Right atrium auricular region (tissue), 2 donors: ENCODE measurements at regions not wholly inside any gene's neighbourhood (a gene's known extent, or its start where the extent isn't known, plus 50 kb on each side); places are given as distances from the start of the nearest gene placed in this dataset.
"Not testable (repeated sequence)": the region's sequence is repeated elsewhere in the genome, so short reads cannot be mapped to it uniquely, and the experiment has no call there.

Experiments used
- DNase-seq: peaks from one replicate; pipeline ENCODE4 v3.0.0-alpha.2; 2019; ENCODE audit warnings: low spot score
- H3K27ac ChIP-seq, 2 donors: fragments of 200-600 bp; sonication (generic); 1 replicate in 1 of 2; 2 replicates in 1 of 2; pipeline ENCODE4 v1.5.1; 2016 to 2019
- H3K27me3 ChIP-seq, 2 donors: fragments of 200-600 bp; sonication (generic); one replicate each; pipeline versions ENCODE4 v1.5.1 to v1.6.0; 2017 to 2019
- H3K36me3 ChIP-seq: fragments of 200-600 bp; sonication (generic); one replicate; pipeline ENCODE4 v1.5.1; 2016
- H3K4me1 ChIP-seq, 2 donors: fragments of 200-600 bp; sonication (generic); one replicate each; pipeline versions ENCODE4 v1.5.1 to v1.6.0; 2017 to 2019
- H3K4me3 ChIP-seq, 2 donors: fragments of 200-600 bp; sonication (generic); 1 replicate in 1 of 2; 2 replicates in 1 of 2; pipeline ENCODE4 v1.5.1; 2017 to 2019; ENCODE audit warnings: mild to moderate bottlenecking in 1 of 2, moderate library complexity in 1 of 2
- H3K9me3 ChIP-seq, 2 donors: fragments of 200-600 bp; sonication (generic); one replicate each; pipeline ENCODE4 v1.5.1; 2019
- TF ChIP-seq, protein P1 (sequence below), 2 donors: fragments of 200-600 bp; sonication (generic); IDR thresholded peaks; one replicate each; pipeline ENCODE4 v1.5.1; 2019; ENCODE audit warnings: antibody characterized with exemption in 2 of 2

DNA sequence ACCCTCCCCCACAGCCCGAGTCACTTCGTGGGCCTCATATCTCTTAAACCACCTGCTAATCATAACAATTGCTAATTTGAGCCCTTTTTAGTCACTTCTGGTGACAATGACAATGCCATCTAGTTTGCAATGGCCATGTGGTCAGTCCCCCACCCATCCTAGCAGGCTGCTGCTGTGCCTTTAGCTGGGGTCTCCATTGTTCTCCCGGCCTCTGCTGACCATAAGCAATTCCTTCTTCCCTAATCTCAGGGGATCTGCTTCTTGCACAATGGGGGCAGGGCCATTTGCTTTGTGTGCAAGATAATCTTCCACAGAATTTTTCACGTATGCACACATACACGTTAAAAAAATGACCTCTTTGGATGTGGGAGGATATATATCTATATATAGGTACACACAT is 406.1 kb upstream of the ONECUT1 start:
- DNase-seq = no peak
- H3K4me1 ChIP-seq = no peaks in the 10 kb centered on the region
- H3K36me3 ChIP-seq = no peaks in the 10 kb centered on the region
- H3K27ac ChIP-seq = no peak overlapping the region
- TF ChIP-seq, protein P1, sequence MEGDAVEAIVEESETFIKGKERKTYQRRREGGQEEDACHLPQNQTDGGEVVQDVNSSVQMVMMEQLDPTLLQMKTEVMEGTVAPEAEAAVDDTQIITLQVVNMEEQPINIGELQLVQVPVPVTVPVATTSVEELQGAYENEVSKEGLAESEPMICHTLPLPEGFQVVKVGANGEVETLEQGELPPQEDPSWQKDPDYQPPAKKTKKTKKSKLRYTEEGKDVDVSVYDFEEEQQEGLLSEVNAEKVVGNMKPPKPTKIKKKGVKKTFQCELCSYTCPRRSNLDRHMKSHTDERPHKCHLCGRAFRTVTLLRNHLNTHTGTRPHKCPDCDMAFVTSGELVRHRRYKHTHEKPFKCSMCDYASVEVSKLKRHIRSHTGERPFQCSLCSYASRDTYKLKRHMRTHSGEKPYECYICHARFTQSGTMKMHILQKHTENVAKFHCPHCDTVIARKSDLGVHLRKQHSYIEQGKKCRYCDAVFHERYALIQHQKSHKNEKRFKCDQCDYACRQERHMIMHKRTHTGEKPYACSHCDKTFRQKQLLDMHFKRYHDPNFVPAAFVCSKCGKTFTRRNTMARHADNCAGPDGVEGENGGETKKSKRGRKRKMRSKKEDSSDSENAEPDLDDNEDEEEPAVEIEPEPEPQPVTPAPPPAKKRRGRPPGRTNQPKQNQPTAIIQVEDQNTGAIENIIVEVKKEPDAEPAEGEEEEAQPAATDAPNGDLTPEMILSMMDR (IDR thresholded peaks at IDR 0.05) = no peak
- no peaks in the 10 kb centered on the region for H3K9me3 ChIP-seq
- no peak overlapping the region for H3K4me3 ChIP-seq
- H3K27me3 ChIP-seq = no peaks in the 10 kb centered on the region

DNA sequence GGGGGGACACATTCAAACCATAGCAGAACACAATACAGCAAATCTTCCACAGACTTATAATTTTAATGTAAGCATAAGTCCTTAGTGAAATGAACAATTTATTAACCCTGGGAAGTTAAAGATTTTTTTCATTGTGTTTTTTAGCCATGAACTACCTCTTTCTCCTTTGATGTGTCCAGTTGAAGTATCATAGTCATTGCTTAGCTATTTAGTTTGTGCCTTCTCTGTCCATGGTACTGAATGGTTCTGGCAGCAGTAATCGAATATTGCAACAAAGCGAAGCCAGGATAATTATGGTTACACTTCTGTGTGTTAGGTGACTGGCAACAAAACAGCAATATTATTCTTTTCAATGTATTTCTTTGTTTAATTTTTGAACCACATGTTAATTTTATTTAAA is 403.0 kb upstream of the ONECUT1 start:
- Histone ChIP-seq H3K4me3 (no peak overlapping the region), H3K4me1 (no peaks in the 10 kb centered on the region), H3K9me3 (no peaks in the 10 kb centered on the region), H3K27ac (no peak overlapping the region), H3K27me3 (no peaks in the 10 kb centered on the region), H3K36me3 (no peaks in the 10 kb centered on the region)
- TF ChIP-seq, protein P1 (IDR thresholded peaks at IDR 0.05) = no peak
- no peak for DNase-seq

DNA sequence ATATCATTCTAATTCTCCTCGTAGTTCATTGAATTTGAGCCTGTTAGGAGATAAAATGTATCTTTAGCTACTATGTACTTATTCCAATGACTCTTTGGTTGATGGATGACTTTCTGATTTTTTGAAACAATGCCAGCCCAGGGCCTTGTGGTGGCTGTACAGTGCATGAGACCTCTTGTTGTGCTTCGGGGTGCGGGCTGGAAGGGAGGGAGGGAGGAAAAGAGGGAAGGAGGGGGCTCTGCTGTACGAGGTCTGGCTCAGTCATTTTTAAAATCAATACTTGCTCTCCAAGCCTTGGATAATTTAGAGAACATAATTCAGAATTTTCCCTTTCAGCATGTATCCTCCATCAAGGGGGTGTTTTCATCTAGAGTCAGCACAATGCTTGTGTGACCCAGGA is 399.7 kb upstream of the ONECUT1 start:
- Histone ChIP-seq H3K4me3 (no peak overlapping the region), H3K27me3 (no peaks in the 10 kb centered on the region)

DNA sequence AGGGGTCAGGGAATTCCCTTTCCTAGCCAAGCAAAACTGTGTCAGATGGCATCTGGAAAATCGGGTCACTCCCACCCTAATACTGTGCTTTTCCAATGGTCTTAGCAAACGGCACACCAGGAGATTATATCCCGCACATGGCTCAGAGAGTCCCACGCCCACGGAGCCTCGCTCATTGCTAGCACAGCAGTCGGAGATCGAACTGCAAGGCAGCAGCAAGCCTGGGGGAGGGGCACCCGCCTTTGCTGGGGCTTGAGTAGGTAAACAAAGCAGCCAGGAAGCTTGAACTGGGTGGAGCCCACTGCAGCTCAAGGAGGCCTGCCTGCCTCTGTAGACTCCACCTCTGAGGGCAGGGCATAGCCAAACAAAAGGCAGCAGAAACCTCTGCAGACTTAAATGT is 393.3 kb upstream of the ONECUT1 start:
- not testable (repeated sequence) for H3K4me1 ChIP-seq, DNase-seq, H3K4me3 ChIP-seq, H3K9me3 ChIP-seq, H3K27me3 ChIP-seq, H3K27ac ChIP-seq, H3K36me3 ChIP-seq

More for the DNA sequence above, 399.7 kb upstream of the ONECUT1 start:
- Histone ChIP-seq H3K9me3 (no peaks in the 10 kb centered on the region), H3K27ac (no peak overlapping the region), H3K4me1 (no peaks in the 10 kb centered on the region), H3K36me3 (no peaks in the 10 kb centered on the region)
- TF ChIP-seq, protein P1 (IDR thresholded peaks at IDR 0.05) = no peak
- no peak for DNase-seq

DNA sequence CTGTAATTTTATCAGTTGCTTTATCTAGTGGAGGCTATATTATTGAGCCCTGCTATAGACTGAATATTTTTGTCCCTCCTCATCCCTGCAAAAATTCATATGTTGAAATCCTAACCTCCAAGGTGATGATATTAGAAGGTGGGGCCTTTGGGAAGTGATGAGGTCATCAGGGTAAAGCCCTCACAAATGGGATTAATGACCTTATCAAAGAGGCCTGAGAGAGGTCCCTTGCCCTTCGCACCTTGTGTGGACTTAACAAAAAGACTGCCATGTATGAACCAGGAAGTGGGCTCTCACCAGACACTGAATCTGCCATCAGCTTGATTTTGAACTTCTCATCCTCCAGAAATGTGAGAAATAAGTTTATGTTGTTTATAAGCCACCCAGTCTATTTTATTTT is 381.4 kb upstream of the ONECUT1 start:
- H3K27me3 ChIP-seq = no peaks in the 10 kb centered on the region
- no peak overlapping the region for H3K4me3 ChIP-seq
- H3K36me3 ChIP-seq = no peaks in the 10 kb centered on the region
- no peak overlapping the region for H3K27ac ChIP-seq
- DNase-seq = no peak
- no peaks in the 10 kb centered on the region for H3K4me1 ChIP-seq
- no peaks in the 10 kb centered on the region for H3K9me3 ChIP-seq
- TF ChIP-seq, protein P1 (IDR thresholded peaks at IDR 0.05) = no peak

DNA sequence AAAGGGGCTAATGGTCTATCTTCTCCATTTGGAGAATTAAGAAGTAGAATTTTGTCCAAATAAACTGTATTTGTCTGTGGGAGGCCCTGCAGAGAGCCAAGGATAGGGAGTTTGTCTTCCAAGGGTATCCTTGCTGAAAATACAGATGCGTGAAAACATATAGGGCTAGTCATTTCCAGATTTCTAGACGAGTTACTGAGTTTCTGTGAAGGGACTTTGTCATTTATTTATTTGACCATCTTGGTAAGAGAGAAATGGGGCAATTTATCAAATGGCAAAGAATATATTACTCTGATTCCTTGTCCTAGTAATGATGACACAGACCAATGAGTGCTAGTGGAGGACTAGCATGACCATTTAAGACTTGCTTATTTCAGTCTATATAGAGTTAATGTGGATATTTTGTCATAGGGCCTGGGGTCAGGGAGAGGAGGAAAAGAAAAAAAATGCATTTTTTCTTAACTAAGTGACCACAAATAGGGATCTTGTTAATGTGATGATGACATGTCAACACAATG is 376.6 kb upstream of the ONECUT1 start:
- Histone ChIP-seq H3K27ac (no peak overlapping the region), H3K36me3 (no peaks in the 10 kb centered on the region), H3K9me3 (no peaks in the 10 kb centered on the region), H3K4me1 (no peaks in the 10 kb centered on the region), H3K4me3 (no peak overlapping the region), H3K27me3 (no peaks in the 10 kb centered on the region)
- no peak for DNase-seq
- TF ChIP-seq, protein P1 (IDR thresholded peaks at IDR 0.05) = no peak
